ENCODE measurements at regions not wholly inside any gene's neighbourhood (a gene's known extent, or its start where the extent isn't known, plus 50 kb on each side); places are given as distances from the start of the nearest gene placed in this dataset.

DNA sequence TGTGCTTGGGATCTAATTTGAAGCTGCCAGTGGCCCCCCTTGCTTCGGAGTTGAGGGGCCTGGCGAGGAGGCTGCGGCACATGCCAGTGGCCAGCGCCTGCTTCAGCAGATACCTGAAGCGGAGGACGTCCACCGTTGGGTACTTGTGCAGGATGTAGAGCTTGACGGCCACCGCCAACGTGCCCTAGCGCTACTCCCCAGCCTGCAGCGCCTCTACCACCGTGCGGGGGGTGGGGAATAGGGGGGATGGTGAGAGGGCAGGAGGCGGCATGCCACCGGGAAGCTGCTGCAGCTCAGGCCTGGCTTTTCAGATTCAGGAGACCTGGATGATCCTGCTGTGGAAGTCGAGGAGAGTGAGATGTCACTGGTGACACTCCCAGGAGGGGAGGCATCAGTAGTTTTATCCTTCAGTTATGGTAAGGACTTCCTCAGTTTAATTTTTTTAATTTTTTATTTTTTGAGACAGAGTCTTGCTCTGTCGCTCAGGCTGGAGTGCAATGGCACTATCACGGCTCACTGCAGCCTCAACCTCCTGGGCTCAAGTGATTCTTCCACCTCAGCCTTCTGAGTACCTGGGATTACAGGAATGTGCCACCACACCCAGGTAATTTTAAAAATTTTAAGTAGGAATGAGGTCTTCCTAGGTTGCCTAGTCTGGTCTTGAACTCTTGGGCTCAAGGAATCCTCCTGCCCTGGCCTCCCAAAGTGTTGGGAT, 150.6 kb upstream of the FRMD4B start:
- TF ChIP-seq YY1 (IDR thresholded peaks at IDR 0.05; ENCODE audit: insufficient read depth, insufficient read length), result no peak
- TF ChIP-seq ZNF274 (IDR thresholded peaks at IDR 0.05; ENCODE audit: low read depth, low read length), result no peak
